ENCODE measurements at regions not wholly inside any gene's neighbourhood (a gene's known extent, or its start where the extent isn't known, plus 50 kb on each side); places are given as distances from the start of the nearest gene placed in this dataset.

- 81% methylated on average over 3 of the region's 3 CpGs; no CpG with 5 or more reads in 1 of the 2 experiments for whole genome bisulfite sequencing, 2 experiments (ENCODE audit: extremely low coverage in 1 of 2, insufficient coverage in 1 of 2, insufficient read length in 1 of 2, insufficient replicate concordance in 2 of 2, low coverage in 1 of 2, low lambda C conversion rate in 2 of 2, missing lambda C conversion rate in 1 of 2)
- no peaks in the 10 kb centered on the region for H3K4me1 ChIP-seq (replicated peaks in 1 of 4; ENCODE audit: control insufficient read depth in 3 of 4, insufficient read depth in 4 of 4, low read length in 3 of 4)
- H3K9ac ChIP-seq (replicated peaks in 1 of 4; ENCODE audit: extremely low read depth in 1 of 4, low read depth in 3 of 4, low read length in 3 of 4): no peak overlapping the region
- no peak overlapping the region for H2AFZ ChIP-seq (ENCODE audit: low read length)
- CTCF ChIA-PET (ENCODE audit: partially characterized antibody): no interaction called here
- H4K5ac ChIP-seq (ENCODE audit: insufficient read length, low read depth, low read length): no peak overlapping the region
- no peak overlapping the region for H3K4ac ChIP-seq (replicated peaks; ENCODE audit: insufficient read length, low read depth, low read length)
- H3K27me3 ChIP-seq (replicated peaks in 1 of 4; ENCODE audit: control insufficient read depth in 3 of 4, extremely low read depth in 1 of 4, insufficient read depth in 3 of 4, low read length in 3 of 4): no peaks in the 10 kb centered on the region
- no peak overlapping the region for H2BK12ac ChIP-seq (ENCODE audit: low read depth, low read length)
- H2BK120ac ChIP-seq (replicated peaks; ENCODE audit: low read depth, low read length): no peak overlapping the region
- FAIRE-seq (no peak), DNase-seq (ENCODE audit: low read depth in 1 of 2, low spot score in 2 of 2) (no peak)
- no peak overlapping the region for H2BK15ac ChIP-seq (ENCODE audit: low read length)
- H4K8ac ChIP-seq (ENCODE audit: extremely low read depth, insufficient read depth, low read length): no peak overlapping the region
- H3K79me1 ChIP-seq (ENCODE audit: low read depth, low read length): no peaks in the 10 kb centered on the region
- POLR2A ChIA-PET (ENCODE audit: partially characterized antibody): no interaction called here
- no peak overlapping the region for H4K91ac ChIP-seq (replicated peaks; ENCODE audit: insufficient read length, low read length)
- H3K18ac ChIP-seq (ENCODE audit: extremely low read depth, low read length): no peak overlapping the region
- no peak overlapping the region for H2BK5ac ChIP-seq (ENCODE audit: low read depth, low read length)
- no peaks in the 10 kb centered on the region for H4K20me1 ChIP-seq (replicated peaks in 1 of 2; ENCODE audit: control insufficient read depth in 1 of 2, insufficient read depth in 2 of 2, low read length in 2 of 2)
- H3K27ac ChIP-seq (ENCODE audit: low read depth, low read length): no peak overlapping the region
- no peak for TF ChIP-seq SIX5 (IDR thresholded peaks at IDR 0.05; ENCODE audit: low read depth, low read length)
- TF ChIP-seq SAP30 (IDR thresholded peaks at IDR 0.05; ENCODE audit: insufficient read depth, insufficient replicate concordance, low read length): no peak
- TF ChIP-seq POLR2A (IDR thresholded peaks at IDR 0.05; ENCODE audit: control extremely low read depth in 1 of 2, low read depth in 2 of 2, low read length in 2 of 2): no peak
- no peak for TF ChIP-seq FOSL1 (IDR thresholded peaks at IDR 0.05; ENCODE audit: insufficient read depth, low read depth, low read length)
- no peak for TF ChIP-seq KDM4A (IDR thresholded peaks at IDR 0.05; ENCODE audit: low read depth, low read length, severe bottlenecking)
- no peak for TF ChIP-seq ATF2 (IDR thresholded peaks at IDR 0.05; ENCODE audit: low read length)
- TF ChIP-seq CBX5 (IDR thresholded peaks at IDR 0.05; ENCODE audit: low read depth, low read length): no peak
- no peak for TF ChIP-seq KDM1A (IDR thresholded peaks at IDR 0.05; ENCODE audit: borderline replicate concordance, low read length)
- no peak for TF ChIP-seq SP4 (IDR thresholded peaks at IDR 0.05; ENCODE audit: low read length)
- no peak for TF ChIP-seq RNF2 (IDR thresholded peaks at IDR 0.05; ENCODE audit: borderline replicate concordance, low read depth, low read length, missing control alignments, poor library complexity, severe bottlenecking)
- TF ChIP-seq SIRT6 (IDR thresholded peaks at IDR 0.05; ENCODE audit: low read length): no peak
- TF ChIP-seq SP2 (IDR thresholded peaks at IDR 0.05; ENCODE audit: low read length): no peak
- no peak for TF ChIP-seq RAD21 (IDR thresholded peaks at IDR 0.05 in 1 of 2, conservative IDR thresholded peaks at IDR 0.05 in 1 of 2; ENCODE audit: low read depth in 2 of 2, low read length in 2 of 2)
- no peaks in the 10 kb centered on the region for H3K36me3 ChIP-seq (ENCODE audit: control insufficient read depth in 2 of 4, insufficient read depth in 4 of 4, low read length in 3 of 4)
- H3K9me3 ChIP-seq (ENCODE audit: insufficient read depth in 2 of 2, low read depth in 1 of 2, low read length in 1 of 2): peaks cover 0 to 2% of the 10 kb centered on the region in 2 experiments; a peak in 1 of 4 replicates
- no peak overlapping the region for H3K56ac ChIP-seq (replicated peaks; ENCODE audit: insufficient read length, low read depth, low read length)
- no peaks in the 10 kb centered on the region; the same call in 1 of the 2 replicates for H3K23me2 ChIP-seq (ENCODE audit: low read depth, low read length)
- no peak overlapping the region for H2BK20ac ChIP-seq (ENCODE audit: low read length)
- H3K4me2 ChIP-seq (ENCODE audit: insufficient read depth in 1 of 2, low read depth in 2 of 2, low read length in 2 of 2): no peak overlapping the region
- H3K23ac ChIP-seq (ENCODE audit: insufficient read length): no peak overlapping the region
- H3K4me3 ChIP-seq (ENCODE audit: extremely low read depth in 1 of 4, insufficient read depth in 2 of 4, low read depth in 3 of 4, low read length in 4 of 4): no peak overlapping the region
- H3K79me2 ChIP-seq (ENCODE audit: control insufficient read depth in 1 of 2, insufficient read depth in 2 of 2, low read length in 2 of 2): no peaks in the 10 kb centered on the region
- no peak overlapping the region for H2AK5ac ChIP-seq (ENCODE audit: low read depth, low read length)
- H3K14ac ChIP-seq (ENCODE audit: insufficient read length): no peak overlapping the region
Measured at GRCh38 chr10:111452153-111452552, 375.3 kb downstream of the ADRA2A start.

All from H1 (cell line).